Naive thymus-derived CD8-positive, alpha-beta T cell (primary cell): ENCODE measurements at regions not wholly inside any gene's neighbourhood (a gene's known extent, or its start where the extent isn't known, plus 50 kb on each side); places are given as distances from the start of the nearest gene placed in this dataset.

Source experiments
- ATAC-seq, 2 donors: fragments of 150-1000 bp; cut with Tn5 transposase in 1 of 2; sonication (Bioruptor Pico), chemical (Tn5 transposase) in 1 of 2; 1 replicate in 1 of 2; 2 replicates in 1 of 2; pipeline ENCODE4 v1.10.0; 2021; ENCODE audit warnings: mild to moderate bottlenecking in 2 of 2, moderate library complexity in 2 of 2
- POLR2A ChIA-PET: fragments of 350-600 bp; sonication (Branson Sonifier 250); formaldehyde crosslinking; loops from one replicate; lab custom pipeline; 2021; ENCODE audit warnings: antibody characterized with exemption; lab: Charles Lee
- DNase-seq, 10 donors: peaks; one replicate each; pipeline versions ENCODE4 v3.0.0 to v3.0.0-alpha.2; 2020 to 2022
- H3K27ac Mint-ChIP-seq, 10 donors: one replicate each; pipeline ENCODE4 v1.8.0; 2020 to 2022; ENCODE audit warnings: mild to moderate bottlenecking in 10 of 10, mixed read lengths in 10 of 10, moderate library complexity in 4 of 10, inconsistent platforms in 1 of 10
- H3K27me3 Mint-ChIP-seq, 5 donors: one replicate each; pipeline ENCODE4 v1.8.0; 2021 to 2022; ENCODE audit warnings: mixed read lengths in 5 of 5
- H3K36me3 Mint-ChIP-seq, 3 donors: one replicate each; pipeline ENCODE4 v1.8.0; 2020 to 2022; ENCODE audit warnings: mixed read lengths in 3 of 3, mild to moderate bottlenecking in 2 of 3, inconsistent platforms in 1 of 3
- H3K4me1 Mint-ChIP-seq, 4 donors: one replicate each; pipeline ENCODE4 v1.8.0; 2021 to 2022; ENCODE audit warnings: mixed read lengths in 4 of 4
- H3K4me3 Mint-ChIP-seq, 10 donors: one replicate each; pipeline ENCODE4 v1.8.0; 2020 to 2022; ENCODE audit warnings: mild to moderate bottlenecking in 10 of 10, mixed read lengths in 10 of 10, moderate library complexity in 6 of 10, inconsistent platforms in 1 of 10
- H3K9me3 Mint-ChIP-seq, 9 donors: one replicate each; pipeline ENCODE4 v1.8.0; 2020 to 2022; ENCODE audit warnings: mixed read lengths in 9 of 9, mild to moderate bottlenecking in 3 of 9, inconsistent platforms in 1 of 9, moderate library complexity in 1 of 9

GRCh38 chr18:61123309-61123708 is 209.9 kb upstream of the CDH20 start:
- no peaks in the 10 kb centered on the region for H3K4me1 Mint-ChIP-seq
- H3K9me3 Mint-ChIP-seq = peaks cover 0 to 12% (median 5%) of the 10 kb centered on the region in 9 donors
- H3K27me3 Mint-ChIP-seq = peaks cover 0 to 4% (median 0%) of the 10 kb centered on the region in 5 donors
- H3K4me3 Mint-ChIP-seq = no peak overlapping the region
- POLR2A ChIA-PET = no interaction called here
- ATAC-seq (no peak), DNase-seq (no peak)
- no peaks in the 10 kb centered on the region for H3K36me3 Mint-ChIP-seq
- H3K27ac Mint-ChIP-seq = no peak overlapping the region

GRCh38 chr18:61127714-61128467 is 205.3 kb upstream of the CDH20 start:
- Mint-ChIP-seq H3K36me3 (no peaks in the 10 kb centered on the region), H3K27me3 (peaks cover 0 to 4% (median 0%) of the 10 kb centered on the region in 5 donors), H3K27ac (no peak overlapping the region), H3K4me3 (no peak overlapping the region), H3K4me1 (no peaks in the 10 kb centered on the region), H3K9me3 (peaks cover 0 to 7% (median 4%) of the 10 kb centered on the region in 9 donors)
- DNase-seq (no peak), ATAC-seq (no peak)
- POLR2A ChIA-PET = no interaction called here

- Mint-ChIP-seq H3K9me3 (peaks cover 0 to 7% (median 3%) of the 10 kb centered on the region in 9 donors), H3K4me3 (no peak overlapping the region), H3K27me3 (peaks cover 0 to 4% (median 0%) of the 10 kb centered on the region in 5 donors), H3K27ac (no peak overlapping the region), H3K4me1 (no peaks in the 10 kb centered on the region), H3K36me3 (no peaks in the 10 kb centered on the region)
- no peak for DNase-seq
- POLR2A ChIA-PET = no interaction called here
- ATAC-seq = no peak
Measured at GRCh38 chr18:61129001-61129400, 204.2 kb upstream of the CDH20 start.

- Mint-ChIP-seq H3K4me3 (no peak overlapping the region), H3K36me3 (no peaks in the 10 kb centered on the region), H3K27ac (no peak overlapping the region), H3K9me3 (peaks cover 0 to 4% (median 0%) of the 10 kb centered on the region in 9 donors), H3K4me1 (no peaks in the 10 kb centered on the region), H3K27me3 (no peaks in the 10 kb centered on the region)
- no peak for DNase-seq
- ATAC-seq = no peak
- POLR2A ChIA-PET = no interaction called here
Measured at GRCh38 chr18:61132031-61132430, 201.2 kb upstream of the CDH20 start.

DNA sequence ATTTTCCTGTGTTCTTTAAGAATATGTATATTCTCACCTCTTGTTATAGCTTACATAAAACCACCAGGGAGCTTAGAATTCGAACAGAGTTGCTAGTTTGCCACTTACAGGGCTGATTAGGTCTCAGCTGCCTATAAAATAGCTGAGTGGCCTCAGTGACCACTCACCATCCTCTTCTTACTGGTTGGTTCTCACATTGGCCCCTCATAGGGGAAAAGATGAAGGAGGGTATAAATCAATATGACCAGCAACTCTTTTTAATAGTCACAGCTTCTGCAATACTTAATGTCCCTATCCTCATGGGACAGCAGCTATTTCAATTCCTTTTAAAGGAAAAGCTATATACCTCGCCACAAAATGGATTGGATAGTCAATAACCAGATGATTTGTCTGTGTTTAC is 199.4 kb upstream of the CDH20 start:
- H3K27ac Mint-ChIP-seq = no peak overlapping the region
- no peaks in the 10 kb centered on the region for H3K36me3 Mint-ChIP-seq
- peaks cover 0 to 9% (median 2%) of the 10 kb centered on the region in 9 donors for H3K9me3 Mint-ChIP-seq
- DNase-seq = no peak
- no peak for ATAC-seq
- no peaks in the 10 kb centered on the region for H3K27me3 Mint-ChIP-seq
- no peaks in the 10 kb centered on the region for H3K4me1 Mint-ChIP-seq
- H3K4me3 Mint-ChIP-seq = no peak overlapping the region
- POLR2A ChIA-PET = no interaction called here

- POLR2A ChIA-PET = no interaction called here
- no peak overlapping the region for H3K27ac Mint-ChIP-seq
- H3K36me3 Mint-ChIP-seq = no peaks in the 10 kb centered on the region
- no peak overlapping the region for H3K4me3 Mint-ChIP-seq
- H3K27me3 Mint-ChIP-seq = no peaks in the 10 kb centered on the region
- H3K9me3 Mint-ChIP-seq = peaks cover 0 to 19% (median 3%) of the 10 kb centered on the region in 9 donors
- ATAC-seq (no peak), DNase-seq (no peak)
- no peaks in the 10 kb centered on the region for H3K4me1 Mint-ChIP-seq
Measured at GRCh38 chr18:61136711-61137251, 196.4 kb upstream of the CDH20 start.

- no peak overlapping the region for H3K27ac Mint-ChIP-seq
- peaks cover 0 to 8% (median 0%) of the 10 kb centered on the region in 3 donors for H3K36me3 Mint-ChIP-seq
- DNase-seq (no peak), ATAC-seq (no peak)
- H3K4me1 Mint-ChIP-seq = no peaks in the 10 kb centered on the region
- no peaks in the 10 kb centered on the region for H3K27me3 Mint-ChIP-seq
- H3K4me3 Mint-ChIP-seq = no peak overlapping the region
- POLR2A ChIA-PET = no interaction called here
- peaks cover 0 to 47% (median 9%) of the 10 kb centered on the region in 9 donors for H3K9me3 Mint-ChIP-seq
Measured at GRCh38 chr18:61141691-61142090, 191.5 kb upstream of the CDH20 start.

- ATAC-seq = no peak
- DNase-seq = no peak
- no peaks in the 10 kb centered on the region for H3K27me3 Mint-ChIP-seq
- H3K4me3 Mint-ChIP-seq = no peak overlapping the region
- H3K27ac Mint-ChIP-seq = no peak overlapping the region
- POLR2A ChIA-PET = no interaction called here
- H3K9me3 Mint-ChIP-seq = peaks cover 0 to 24% (median 9%) of the 10 kb centered on the region in 9 donors
- peaks cover 0 to 4% (median 0%) of the 10 kb centered on the region in 3 donors for H3K36me3 Mint-ChIP-seq
- H3K4me1 Mint-ChIP-seq = no peaks in the 10 kb centered on the region
Measured at GRCh38 chr18:61148322-61148721, 184.9 kb upstream of the CDH20 start.

DNA sequence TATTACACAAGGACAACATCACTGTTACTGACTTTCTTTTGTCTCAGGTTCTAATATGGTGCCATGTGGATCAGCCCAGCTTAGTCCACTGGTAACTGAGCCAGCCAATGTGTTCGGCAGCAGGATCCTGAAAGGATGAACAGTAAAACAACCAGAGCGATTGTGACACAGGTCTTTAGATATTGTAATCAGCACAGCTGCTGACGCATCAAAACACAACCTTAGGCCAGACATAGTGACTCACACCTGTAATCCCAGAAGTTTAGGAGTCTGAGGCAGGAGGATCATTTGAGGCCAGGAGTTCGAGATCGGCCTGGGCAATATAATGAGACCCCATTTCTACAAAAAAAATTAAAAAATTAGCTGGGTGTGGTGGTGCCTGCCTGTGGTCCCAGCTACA is 183.4 kb upstream of the CDH20 start:
- H3K9me3 Mint-ChIP-seq = peaks cover 0 to 13% (median 6%) of the 10 kb centered on the region in 9 donors
- no peak overlapping the region for H3K4me3 Mint-ChIP-seq
- POLR2A ChIA-PET = no interaction called here
- H3K36me3 Mint-ChIP-seq = no peaks in the 10 kb centered on the region
- no peak for DNase-seq
- H3K27me3 Mint-ChIP-seq = no peaks in the 10 kb centered on the region
- no peaks in the 10 kb centered on the region for H3K4me1 Mint-ChIP-seq
- no peak overlapping the region for H3K27ac Mint-ChIP-seq
- no peak for ATAC-seq

DNA sequence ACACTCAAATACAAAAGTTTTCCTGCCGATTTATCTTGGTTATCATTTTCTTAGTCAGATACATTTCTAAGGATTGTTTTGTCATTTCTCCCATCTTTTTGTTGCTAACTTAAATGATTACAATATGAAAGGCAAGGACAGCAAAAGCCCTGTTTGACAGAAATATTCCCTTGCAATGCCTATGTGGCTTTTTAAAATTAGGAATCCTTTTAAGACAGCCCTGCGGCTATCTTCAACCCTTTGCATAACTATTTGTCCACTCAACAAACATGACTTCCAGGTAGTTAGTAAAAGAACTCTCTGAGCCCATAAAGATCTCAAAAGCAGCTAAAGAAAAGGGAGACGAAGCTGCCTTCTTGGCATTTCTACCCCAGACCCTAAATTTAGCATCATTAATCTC is 179.7 kb upstream of the CDH20 start:
- no peaks in the 10 kb centered on the region for H3K4me1 Mint-ChIP-seq
- POLR2A ChIA-PET = no interaction called here

GRCh38 chr18:61154866-61155265 is 178.4 kb upstream of the CDH20 start:
- Mint-ChIP-seq H3K27me3 (no peaks in the 10 kb centered on the region), H3K27ac (no peak overlapping the region), H3K4me3 (no peak overlapping the region), H3K9me3 (peaks cover 0 to 11% (median 0%) of the 10 kb centered on the region in 9 donors), H3K36me3 (no peaks in the 10 kb centered on the region), H3K4me1 (no peaks in the 10 kb centered on the region)
- POLR2A ChIA-PET = no interaction called here
- DNase-seq = no peak
- ATAC-seq = no peak

More for the DNA sequence above, 179.7 kb upstream of the CDH20 start:
- H3K27ac Mint-ChIP-seq = no peak overlapping the region
- H3K36me3 Mint-ChIP-seq = no peaks in the 10 kb centered on the region
- no peaks in the 10 kb centered on the region for H3K27me3 Mint-ChIP-seq
- H3K9me3 Mint-ChIP-seq = peaks cover 0 to 10% (median under 1%) of the 10 kb centered on the region in 9 donors
- DNase-seq (no peak), ATAC-seq (no peak)
- H3K4me3 Mint-ChIP-seq = no peak overlapping the region

GRCh38 chr18:61155586-61155985 is 177.6 kb upstream of the CDH20 start:
- no peak overlapping the region for H3K27ac Mint-ChIP-seq
- H3K27me3 Mint-ChIP-seq = no peaks in the 10 kb centered on the region
- no peaks in the 10 kb centered on the region for H3K4me1 Mint-ChIP-seq
- POLR2A ChIA-PET = no interaction called here
- no peak overlapping the region for H3K4me3 Mint-ChIP-seq
- H3K36me3 Mint-ChIP-seq = no peaks in the 10 kb centered on the region
- no peak for DNase-seq
- H3K9me3 Mint-ChIP-seq = peaks cover 0 to 11% (median 0%) of the 10 kb centered on the region in 9 donors
- no peak for ATAC-seq

GRCh38 chr18:61157451-61157850 is 175.8 kb upstream of the CDH20 start:
- Mint-ChIP-seq H3K27me3 (peaks cover 0 to 1% (median 0%) of the 10 kb centered on the region in 5 donors), H3K36me3 (no peaks in the 10 kb centered on the region), H3K4me3 (no peak overlapping the region), H3K27ac (no peak overlapping the region), H3K4me1 (no peaks in the 10 kb centered on the region), H3K9me3 (peaks cover 0 to 11% (median 0%) of the 10 kb centered on the region in 9 donors)
- DNase-seq (no peak), ATAC-seq (no peak)
- POLR2A ChIA-PET = no interaction called here
